BE2C (cell line): ENCODE measurements at regions not wholly inside any gene's neighbourhood (a gene's known extent, or its start where the extent isn't known, plus 50 kb on each side); places are given as distances from the start of the nearest gene placed in this dataset.

Experiments used
- DNase-seq: peaks from one replicate; pipeline ENCODE4 v3.0.0-alpha.2; 2020
- H3K27me3 ChIP-seq: fragments of 250-450 bp; sonication (Bioruptor Pico); 2 replicates; pipeline ENCODE4 v1.5.1; 2020; ENCODE audit warnings: mild to moderate bottlenecking
- H3K36me3 ChIP-seq: fragments of 250-450 bp; sonication (Bioruptor Pico); 2 replicates; pipeline ENCODE4 v1.5.1; 2020; ENCODE audit warnings: mild to moderate bottlenecking
- H3K4me1 ChIP-seq: fragments of 250-450 bp; sonication (Bioruptor Pico); 2 replicates; pipeline ENCODE4 v1.5.1; 2020
- H3K4me3 ChIP-seq: 2 replicates; pipeline ENCODE4 v1.5.1; 2011; ENCODE audit warnings: low read depth, low read length
- H3K9me3 ChIP-seq: fragments of 250-450 bp; sonication (Bioruptor Pico); 2 replicates; pipeline ENCODE4 v1.5.1; 2020
- TF ChIP-seq, protein P1 (sequence below): IDR thresholded peaks from 2 replicates; pipeline ENCODE4 v1.5.1; 2012; ENCODE audit warnings: mild to moderate bottlenecking, low read depth, low read length

DNA sequence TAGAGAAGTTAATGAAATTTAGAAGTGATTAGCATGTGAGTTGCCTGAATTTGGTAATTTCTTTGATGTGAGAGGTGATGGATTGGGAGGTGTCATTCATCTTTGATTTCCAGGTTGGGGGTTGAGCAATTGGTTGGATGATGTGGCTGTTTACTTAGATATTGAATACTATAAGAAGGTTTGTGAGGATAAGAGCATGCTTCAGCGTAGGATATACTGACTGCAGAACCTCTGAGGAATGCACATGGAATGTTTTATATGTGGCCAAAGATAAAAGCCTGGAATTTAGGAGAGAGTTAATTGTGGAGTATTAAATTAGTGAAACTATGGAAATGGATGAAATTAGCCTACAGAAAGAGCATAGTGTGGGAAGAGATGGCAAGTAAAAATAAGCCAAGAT is 165.4 kb upstream of the MAD2L1 start:
- Histone ChIP-seq H3K9me3 (no peaks in the 10 kb centered on the region), H3K4me1 (no peaks in the 10 kb centered on the region), H3K4me3 (no peak overlapping the region), H3K27me3 (no peaks in the 10 kb centered on the region), H3K36me3 (no peaks in the 10 kb centered on the region)
- TF ChIP-seq, protein P1, sequence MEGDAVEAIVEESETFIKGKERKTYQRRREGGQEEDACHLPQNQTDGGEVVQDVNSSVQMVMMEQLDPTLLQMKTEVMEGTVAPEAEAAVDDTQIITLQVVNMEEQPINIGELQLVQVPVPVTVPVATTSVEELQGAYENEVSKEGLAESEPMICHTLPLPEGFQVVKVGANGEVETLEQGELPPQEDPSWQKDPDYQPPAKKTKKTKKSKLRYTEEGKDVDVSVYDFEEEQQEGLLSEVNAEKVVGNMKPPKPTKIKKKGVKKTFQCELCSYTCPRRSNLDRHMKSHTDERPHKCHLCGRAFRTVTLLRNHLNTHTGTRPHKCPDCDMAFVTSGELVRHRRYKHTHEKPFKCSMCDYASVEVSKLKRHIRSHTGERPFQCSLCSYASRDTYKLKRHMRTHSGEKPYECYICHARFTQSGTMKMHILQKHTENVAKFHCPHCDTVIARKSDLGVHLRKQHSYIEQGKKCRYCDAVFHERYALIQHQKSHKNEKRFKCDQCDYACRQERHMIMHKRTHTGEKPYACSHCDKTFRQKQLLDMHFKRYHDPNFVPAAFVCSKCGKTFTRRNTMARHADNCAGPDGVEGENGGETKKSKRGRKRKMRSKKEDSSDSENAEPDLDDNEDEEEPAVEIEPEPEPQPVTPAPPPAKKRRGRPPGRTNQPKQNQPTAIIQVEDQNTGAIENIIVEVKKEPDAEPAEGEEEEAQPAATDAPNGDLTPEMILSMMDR = no peak
- no peak for DNase-seq

DNA sequence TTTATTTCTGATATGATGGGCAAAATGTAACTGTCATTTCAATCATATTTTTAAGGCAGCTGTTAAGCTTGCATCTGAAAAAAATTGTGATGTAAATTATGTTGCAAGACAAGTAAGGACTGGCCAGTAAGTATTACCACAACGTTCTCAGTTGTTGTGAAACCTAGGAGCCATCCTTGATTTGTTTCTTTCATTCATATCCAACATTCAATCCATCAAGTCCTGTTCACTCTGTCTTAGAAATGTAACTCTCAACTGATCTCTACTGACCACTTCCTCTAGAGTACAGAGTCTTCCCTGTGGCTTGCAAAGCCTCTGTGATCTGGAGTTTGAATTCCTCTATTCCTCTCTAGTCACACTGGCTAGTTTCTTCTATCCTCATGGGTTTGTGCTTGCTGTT is 161.4 kb upstream of the MAD2L1 start:
- DNase-seq = no peak
- TF ChIP-seq, protein P1 = no peak

DNA sequence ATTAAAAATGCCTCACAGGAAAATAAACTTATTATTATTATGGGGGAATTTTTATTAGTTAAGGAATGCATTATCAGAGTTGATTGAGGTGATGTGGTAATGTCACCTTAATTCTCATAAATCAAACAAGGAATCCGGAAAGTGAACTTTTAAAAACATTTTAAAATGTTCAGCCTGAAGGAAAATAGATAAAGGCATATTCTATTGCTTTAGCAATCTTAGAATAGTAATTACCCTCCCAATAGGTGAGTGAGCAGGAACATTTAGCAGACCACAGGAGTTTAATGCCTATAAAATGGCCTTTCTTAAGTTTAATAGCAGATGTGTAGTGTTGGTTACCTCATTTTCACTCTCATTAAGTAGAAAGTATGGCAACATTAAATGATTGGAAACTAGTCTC is 160.9 kb upstream of the MAD2L1 start:
- Histone ChIP-seq H3K36me3 (no peaks in the 10 kb centered on the region), H3K4me1 (no peaks in the 10 kb centered on the region), H3K4me3 (no peak overlapping the region), H3K27me3 (no peaks in the 10 kb centered on the region), H3K9me3 (no peaks in the 10 kb centered on the region)
- TF ChIP-seq, protein P1 = no peak
- DNase-seq = no peak

More for the DNA sequence above, 161.4 kb upstream of the MAD2L1 start:
- Histone ChIP-seq H3K27me3 (no peaks in the 10 kb centered on the region), H3K4me3 (no peak overlapping the region), H3K4me1 (no peaks in the 10 kb centered on the region), H3K36me3 (no peaks in the 10 kb centered on the region), H3K9me3 (no peaks in the 10 kb centered on the region)

DNA sequence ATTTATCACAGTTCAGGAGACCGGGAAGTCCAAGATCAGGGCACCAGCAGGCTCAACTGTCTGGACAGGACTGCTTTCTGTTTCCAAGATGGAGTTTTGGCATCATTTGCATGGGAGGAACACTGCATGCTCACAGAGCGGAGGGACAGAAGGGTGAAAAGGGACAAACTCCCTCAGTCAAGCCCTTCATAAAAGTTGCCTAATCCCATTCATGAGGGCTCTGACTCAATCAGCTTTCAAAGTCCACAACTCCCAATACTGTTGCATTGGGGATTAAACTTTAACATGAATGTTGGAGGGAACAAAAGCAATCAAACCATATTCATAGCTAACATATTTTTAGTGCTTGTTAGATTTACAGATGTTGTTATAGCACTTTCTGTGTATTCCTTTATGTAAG is 158.9 kb upstream of the MAD2L1 start:
- DNase-seq = no peak
- H3K36me3 ChIP-seq = no peaks in the 10 kb centered on the region
- TF ChIP-seq, protein P1 = no peak
- H3K4me3 ChIP-seq = no peak overlapping the region
- no peaks in the 10 kb centered on the region for H3K9me3 ChIP-seq
- H3K4me1 ChIP-seq = no peaks in the 10 kb centered on the region
- H3K27me3 ChIP-seq = no peaks in the 10 kb centered on the region

DNA sequence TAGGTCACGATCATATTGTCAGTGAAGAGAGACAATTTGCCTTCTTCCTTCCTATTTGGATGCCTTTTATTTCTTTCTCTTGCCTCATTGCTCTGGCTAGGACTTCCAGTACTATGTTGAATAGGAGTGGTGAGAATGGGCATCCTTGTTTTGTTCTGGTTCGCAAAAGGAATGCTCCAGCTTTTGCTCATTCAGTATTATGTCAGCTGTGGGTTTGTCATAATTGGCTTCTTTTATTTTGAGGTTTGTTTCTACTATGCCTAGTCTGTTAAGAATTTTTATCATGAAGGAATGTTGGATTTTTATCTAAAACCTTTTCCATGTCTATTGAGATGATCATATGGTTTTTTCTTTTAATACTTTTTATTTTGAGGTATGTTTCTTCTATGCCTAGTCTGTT is 152.3 kb upstream of the MAD2L1 start:
- TF ChIP-seq, protein P1 = no peak

DNA sequence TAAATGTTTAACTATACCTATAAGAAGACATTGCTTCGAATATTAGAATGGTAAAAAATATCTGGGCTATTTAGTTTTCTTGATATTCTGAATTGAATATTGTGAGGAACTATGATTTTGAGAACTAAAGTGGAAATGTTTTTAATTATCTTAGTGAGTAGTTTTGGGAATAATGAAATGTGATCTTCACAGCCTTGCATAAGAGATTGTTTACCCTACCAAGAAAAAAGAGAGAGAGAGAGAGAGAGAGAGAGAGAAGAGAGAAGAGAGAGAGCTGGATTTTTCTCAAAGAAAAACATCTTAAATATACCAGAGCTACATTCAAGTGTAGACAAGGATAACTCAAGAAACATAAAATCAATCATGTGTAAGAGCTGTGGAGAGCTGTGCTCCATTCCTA is 148.7 kb upstream of the MAD2L1 start:
- Histone ChIP-seq H3K9me3 (no peaks in the 10 kb centered on the region), H3K36me3 (no peaks in the 10 kb centered on the region), H3K4me1 (no peaks in the 10 kb centered on the region), H3K27me3 (no peaks in the 10 kb centered on the region), H3K4me3 (no peak overlapping the region)
- DNase-seq = no peak
- TF ChIP-seq, protein P1 = no peak

More for the DNA sequence above, 152.3 kb upstream of the MAD2L1 start:
- Histone ChIP-seq H3K27me3 (no peaks in the 10 kb centered on the region), H3K9me3 (no peaks in the 10 kb centered on the region), H3K4me1 (no peaks in the 10 kb centered on the region), H3K4me3 (no peak overlapping the region), H3K36me3 (no peaks in the 10 kb centered on the region)
- DNase-seq = no peak
